Colonic mucosa (tissue), 4 donors: ENCODE measurements at regions not wholly inside any gene's neighbourhood (a gene's known extent, or its start where the extent isn't known, plus 50 kb on each side); places are given as distances from the start of the nearest gene placed in this dataset.
A peak's percentile ranks its signal among the peaks of the same experiment; 100 is the strongest.
"Not testable (repeated sequence)": the region's sequence is repeated elsewhere in the genome, so short reads cannot be mapped to it uniquely, and the experiment has no call there.

Experiments
- DNase-seq: peaks from one replicate; pipeline ENCODE4 v3.0.0-alpha.2; 2020
- H3K27ac ChIP-seq: fragments of 200-600 bp; one replicate; pipeline ENCODE4 v1.8.0; 2021
- H3K27me3 ChIP-seq: fragments of 200-600 bp; one replicate; pipeline ENCODE4 v1.8.0; 2021
- H3K36me3 ChIP-seq: fragments of 200-600 bp; one replicate; pipeline ENCODE4 v1.8.0; 2021
- H3K4me1 ChIP-seq: fragments of 200-600 bp; one replicate; pipeline ENCODE4 v1.8.0; 2021; ENCODE audit warnings: mild to moderate bottlenecking
- H3K4me3 ChIP-seq: fragments of 200-600 bp; one replicate; pipeline ENCODE4 v1.8.0; 2021
- H3K9ac ChIP-seq, 2 donors: one replicate each; pipeline ENCODE4 v1.7.0; 2013; ENCODE audit warnings: control low read depth in 2 of 2, low read depth in 2 of 2, low read length in 2 of 2
- H3K9me3 ChIP-seq: fragments of 200-600 bp; one replicate; pipeline ENCODE4 v1.8.0; 2021
- CTCF ChIP-seq: fragments of 200-600 bp; IDR thresholded peaks from one replicate; pipeline ENCODE4 v1.8.0; 2022; ENCODE audit warnings: antibody characterized with exemption, mild to moderate bottlenecking
- intact Hi-C: fragments of 100-400 bp; cut with DNase I; formaldehyde crosslinking; loops from one replicate; pipeline ENCODE4 v1.14.1; 2022
- donor health status: healthy.
- donor health status: DM: no; HTN: no; CAD: no.
- donor health status: DM: no; HTN: no; CAD: no.

- no peak overlapping the region for H3K9ac ChIP-seq
- H3K4me1 ChIP-seq: no peaks in the 10 kb centered on the region
- no peak overlapping the region for H3K4me3 ChIP-seq
- no peaks in the 10 kb centered on the region for H3K9me3 ChIP-seq
- H3K27me3 ChIP-seq: no peaks in the 10 kb centered on the region
- no peak overlapping the region for H3K27ac ChIP-seq
- TF ChIP-seq CTCF: no peak
- intact Hi-C loops: no loop called here
- no peak for DNase-seq
- no peaks in the 10 kb centered on the region for H3K36me3 ChIP-seq
Observed at GRCh38 chr20:51171141-51171540, 148.2 kb upstream of the KCNG1 start.

GRCh38 chr20:51169813-51170212 lies 146.9 kb upstream of the KCNG1 start:
- no peaks in the 10 kb centered on the region for H3K27me3 ChIP-seq
- H3K4me1 ChIP-seq: no peaks in the 10 kb centered on the region
- no peak for TF ChIP-seq CTCF
- intact Hi-C loops: no loop called here
- DNase-seq: no peak
- no peak overlapping the region for H3K4me3 ChIP-seq
- no peaks in the 10 kb centered on the region for H3K9me3 ChIP-seq
- H3K36me3 ChIP-seq: no peaks in the 10 kb centered on the region
- H3K27ac ChIP-seq: no peak overlapping the region
- H3K9ac ChIP-seq: no peak overlapping the region

GRCh38 chr20:51167911-51168310 lies 145.0 kb upstream of the KCNG1 start:
- H3K9me3 ChIP-seq, H3K27me3 ChIP-seq, H3K36me3 ChIP-seq, H3K4me1 ChIP-seq, intact Hi-C loops, H3K27ac ChIP-seq, H3K4me3 ChIP-seq, H3K9ac ChIP-seq: not testable (repeated sequence)
- peak; percentile 9 for DNase-seq

GRCh38 chr20:51166489-51166888 lies 143.6 kb upstream of the KCNG1 start:
- Histone ChIP-seq H3K4me3 (no peak overlapping the region), H3K4me1 (no peaks in the 10 kb centered on the region), H3K36me3 (no peaks in the 10 kb centered on the region), H3K9me3 (no peaks in the 10 kb centered on the region), H3K9ac (no peak overlapping the region), H3K27me3 (no peaks in the 10 kb centered on the region), H3K27ac (no peak overlapping the region)
- no peak for DNase-seq
- no peak for TF ChIP-seq CTCF
- intact Hi-C loops: no loop called here

GRCh38 chr20:51165131-51165530 lies 142.2 kb upstream of the KCNG1 start:
- Histone ChIP-seq H3K9me3 (no peaks in the 10 kb centered on the region), H3K9ac (no peak overlapping the region), H3K27me3 (no peaks in the 10 kb centered on the region), H3K4me3 (no peak overlapping the region), H3K4me1 (no peaks in the 10 kb centered on the region), H3K36me3 (no peaks in the 10 kb centered on the region), H3K27ac (no peak overlapping the region)
- intact Hi-C loops: no loop called here
- no peak for DNase-seq
- no peak for TF ChIP-seq CTCF

GRCh38 chr20:51164731-51165130 lies 141.8 kb upstream of the KCNG1 start:
- no peak overlapping the region for H3K9ac ChIP-seq
- no peaks in the 10 kb centered on the region for H3K4me1 ChIP-seq
- no peaks in the 10 kb centered on the region for H3K9me3 ChIP-seq
- DNase-seq: peak; percentile 61
- no peak overlapping the region for H3K27ac ChIP-seq
- no peak overlapping the region for H3K4me3 ChIP-seq
- TF ChIP-seq CTCF: no peak
- H3K27me3 ChIP-seq: no peaks in the 10 kb centered on the region
- H3K36me3 ChIP-seq: no peaks in the 10 kb centered on the region
- intact Hi-C loops: no loop called here
